GM19240 (cell line): ENCODE measurements at regions not wholly inside any gene's neighbourhood (a gene's known extent, or its start where the extent isn't known, plus 50 kb on each side); places are given as distances from the start of the nearest gene placed in this dataset.
"Not testable (repeated sequence)": the region's sequence is repeated elsewhere in the genome, so short reads cannot be mapped to it uniquely, and the experiment has no call there.

Source experiments
- DNase-seq: peaks from one replicate; pipeline ENCODE4 v3.0.0; 2011; ENCODE audit warnings: low spot score; ENCODE audit not compliant: insufficient read length

- no peak for DNase-seq
These were observed 101.1 kb downstream of the KIF4B start for GRCh38 chr5:155114655-155115054.

GRCh38 chr5:155116456-155117251, 103.1 kb downstream of the KIF4B start:
- DNase-seq: no peak

DNA sequence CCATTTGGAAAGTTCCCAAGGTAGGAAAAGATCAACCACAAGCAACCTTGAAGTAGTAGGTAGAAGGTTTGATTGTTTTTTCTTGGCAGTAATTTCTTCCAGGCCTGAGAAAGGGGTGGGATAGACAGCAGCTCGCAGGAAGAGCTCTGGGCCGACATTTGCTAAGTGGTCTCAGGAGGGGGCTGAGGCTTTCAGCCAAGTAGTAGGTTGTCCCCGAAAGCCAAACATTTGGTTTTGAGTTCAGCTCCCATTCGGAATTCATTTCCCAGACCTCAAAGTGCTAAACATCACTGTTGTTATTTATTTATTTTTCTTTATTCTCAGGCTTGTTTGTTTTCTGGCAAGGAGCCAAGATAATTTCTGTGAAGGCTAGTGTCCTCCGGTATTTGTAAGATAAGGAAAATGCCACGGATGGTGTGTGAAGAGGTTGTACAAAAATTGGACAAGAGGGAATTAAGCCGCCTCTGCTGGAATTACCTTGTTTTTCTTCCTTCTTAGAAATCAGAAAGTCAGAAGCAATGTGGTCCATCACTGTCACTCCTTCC, 112.1 kb downstream of the KIF4B start:
- DNase-seq: no peak

- no peak for DNase-seq
These were observed 113.0 kb downstream of the KIF4B start for GRCh38 chr5:155126573-155126972.

GRCh38 chr5:155127552-155127951, 114.0 kb downstream of the KIF4B start:
- DNase-seq: no peak

DNA sequence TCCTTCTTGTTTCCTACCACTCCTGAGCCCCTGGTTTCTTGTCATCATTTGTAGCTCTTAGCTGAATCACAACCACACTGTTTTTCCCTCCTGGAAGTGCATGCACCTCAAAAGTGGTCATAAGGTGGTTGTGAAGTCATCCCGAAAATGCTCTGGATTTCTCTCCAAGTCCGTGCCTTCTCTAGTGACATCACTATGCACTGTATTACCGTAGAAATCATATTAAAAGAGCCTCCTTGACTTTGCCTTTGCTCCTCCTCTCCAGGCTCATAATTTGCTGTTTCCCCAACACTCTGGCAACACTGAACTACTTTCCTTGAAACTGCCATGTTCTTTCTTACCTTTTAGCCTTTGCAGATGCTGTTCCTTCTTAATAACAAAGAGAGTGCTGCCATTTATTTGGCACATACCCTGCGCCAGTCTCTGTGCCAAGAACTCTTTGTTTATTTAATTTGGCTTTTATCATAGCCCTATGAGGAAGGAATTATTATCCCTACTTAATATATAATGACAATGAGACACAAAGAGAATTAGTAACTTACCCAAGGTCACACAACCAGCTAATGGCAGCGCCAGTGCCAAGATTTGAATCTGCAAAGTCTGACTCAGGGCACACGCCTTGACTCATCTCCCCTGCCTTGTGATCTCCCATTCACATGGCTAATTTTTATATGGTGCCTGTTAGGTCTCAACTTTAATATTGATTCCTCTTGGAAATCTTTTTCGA, 115.4 kb downstream of the KIF4B start:
- no peak for DNase-seq

GRCh38 chr5:155129513-155129880, 115.9 kb downstream of the KIF4B start:
- DNase-seq: no peak

DNA sequence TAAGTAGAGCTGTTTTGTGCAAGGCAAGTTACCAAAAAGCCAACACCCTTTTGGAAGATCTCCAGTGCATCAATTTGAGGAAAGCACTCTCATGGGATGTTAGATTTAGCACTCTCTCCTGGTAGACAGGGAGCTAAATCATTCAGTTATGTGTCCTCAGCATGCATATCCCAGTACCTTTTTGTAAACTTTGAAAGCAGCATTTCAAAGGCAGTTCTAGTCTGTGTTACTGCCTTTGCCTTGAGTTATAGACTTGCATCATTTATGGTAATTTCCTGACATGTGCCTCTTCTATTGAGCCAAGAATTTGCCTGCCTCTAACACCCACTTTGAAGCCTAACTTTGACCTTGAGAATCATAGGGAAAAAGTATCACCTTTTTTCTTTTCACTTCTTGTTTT, 120.6 kb downstream of the KIF4B start:
- DNase-seq: no peak

DNA sequence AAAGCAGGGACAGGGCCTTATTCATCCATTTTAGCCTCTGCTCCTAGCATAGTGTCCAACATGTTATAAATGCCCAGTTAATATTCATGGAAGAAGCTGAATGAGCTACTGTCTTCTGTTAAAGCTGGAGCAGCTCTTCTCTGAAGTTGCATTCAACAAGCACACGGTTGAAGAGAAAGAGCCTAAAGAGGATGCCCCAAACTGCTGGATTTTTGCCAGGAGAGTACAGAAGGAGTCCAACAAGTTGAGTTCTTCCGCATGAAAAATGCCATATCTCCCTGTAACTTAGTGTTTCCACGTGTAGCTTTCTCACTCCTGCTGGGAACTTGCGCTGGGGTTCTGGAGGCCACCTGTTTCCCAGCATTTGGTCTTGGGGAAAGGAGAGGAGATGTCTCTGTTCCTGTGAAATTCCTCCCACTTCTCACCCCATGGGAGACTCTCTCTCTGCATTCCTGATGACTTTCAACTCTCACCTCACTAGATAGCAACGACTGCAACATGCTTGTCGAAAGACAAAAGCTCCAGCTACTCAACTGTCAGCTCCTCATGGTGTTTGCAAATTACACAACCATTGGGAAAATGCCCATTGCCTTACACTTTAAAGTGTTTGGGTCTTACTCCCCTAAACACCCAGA, 122.8 kb downstream of the KIF4B start:
- DNase-seq: no peak

- no peak for DNase-seq
These were observed 124.1 kb downstream of the KIF4B start for GRCh38 chr5:155137683-155138082.

- no peak for DNase-seq
These were observed 127.1 kb downstream of the KIF4B start for GRCh38 chr5:155140646-155141045.

DNA sequence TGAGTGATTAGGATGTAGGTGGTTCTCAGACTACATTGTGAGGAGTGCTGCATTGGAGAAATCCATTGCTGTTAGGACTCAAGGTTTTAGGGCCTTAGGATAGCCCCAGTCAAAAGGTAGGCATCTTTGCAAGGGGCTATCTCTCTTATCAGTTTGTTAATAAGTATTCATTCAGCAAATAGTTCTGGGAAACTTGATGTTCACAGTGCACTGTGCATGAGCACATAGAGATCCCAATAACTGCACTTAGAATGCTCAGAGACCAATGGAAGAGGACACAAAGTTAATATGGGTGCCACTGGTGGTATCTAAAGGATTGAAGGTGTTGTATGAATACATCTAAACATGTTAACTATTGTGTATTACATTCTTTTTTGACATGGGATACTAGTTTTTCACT, 131.4 kb downstream of the KIF4B start:
- no peak for DNase-seq

DNA sequence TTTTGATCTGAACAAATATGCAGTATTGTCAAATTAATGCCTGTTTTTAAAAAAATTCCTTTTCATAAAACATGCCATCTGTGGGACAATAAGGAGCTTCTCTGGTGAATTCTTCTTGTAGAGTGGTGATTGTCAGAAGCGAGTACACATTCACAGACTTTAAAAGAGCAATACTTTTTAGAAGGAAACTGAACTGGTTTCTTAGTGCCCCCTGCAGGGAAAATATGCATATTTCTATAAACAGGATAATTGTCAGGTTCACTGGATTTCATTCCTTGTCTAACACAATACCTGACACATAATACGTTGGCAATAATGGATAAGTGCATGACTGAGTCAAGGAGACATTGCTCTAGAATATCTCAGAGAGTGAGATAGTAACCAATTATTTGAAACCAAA, 133.7 kb downstream of the KIF4B start:
- DNase-seq: no peak

GRCh38 chr5:155148694-155149093, 135.1 kb downstream of the KIF4B start:
- DNase-seq: no peak

GRCh38 chr5:155150012-155150411, 136.5 kb downstream of the KIF4B start:
- no peak for DNase-seq

GRCh38 chr5:155154973-155155372, 141.4 kb downstream of the KIF4B start:
- no peak for DNase-seq

DNA sequence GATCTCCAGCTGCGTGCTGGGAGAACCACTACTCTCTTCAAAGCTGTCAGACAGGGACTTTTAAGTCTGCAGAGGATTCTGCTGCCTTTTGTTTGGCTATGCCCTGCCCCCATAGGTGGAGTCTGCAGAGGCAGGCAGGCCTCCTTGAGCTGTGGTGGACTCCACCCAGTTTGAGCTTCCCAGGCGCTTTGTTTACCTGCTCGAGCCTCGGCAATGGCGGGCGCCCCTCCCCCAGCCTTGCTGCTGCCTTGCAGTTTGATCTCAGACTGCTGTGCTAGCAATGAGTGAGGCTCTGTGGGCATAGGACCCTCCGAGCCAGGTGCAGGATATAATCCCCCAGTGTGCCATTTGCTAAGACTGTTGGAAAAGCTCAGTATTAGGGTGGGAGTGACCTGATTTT, 149.5 kb downstream of the KIF4B start:
- not testable (repeated sequence) for DNase-seq

DNA sequence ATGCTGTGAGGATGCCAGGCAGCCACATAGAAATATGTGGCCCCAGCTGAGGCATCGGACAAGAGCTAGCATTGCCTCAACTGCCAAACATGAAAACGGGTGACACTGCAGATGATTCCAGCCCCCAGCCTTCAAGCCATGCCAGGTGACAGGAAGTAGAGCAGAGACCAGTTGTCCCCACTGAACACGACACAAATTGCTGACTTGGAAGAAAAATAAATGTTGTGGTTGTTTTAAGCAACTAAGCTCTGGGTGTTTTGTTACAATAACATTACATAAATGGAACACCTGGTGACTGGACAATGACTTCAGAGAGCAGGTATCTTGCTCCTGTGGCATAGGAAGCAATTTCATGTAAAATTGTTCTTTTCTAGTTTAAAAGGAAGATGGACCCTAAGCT, 154.2 kb downstream of the KIF4B start:
- DNase-seq: no peak

DNA sequence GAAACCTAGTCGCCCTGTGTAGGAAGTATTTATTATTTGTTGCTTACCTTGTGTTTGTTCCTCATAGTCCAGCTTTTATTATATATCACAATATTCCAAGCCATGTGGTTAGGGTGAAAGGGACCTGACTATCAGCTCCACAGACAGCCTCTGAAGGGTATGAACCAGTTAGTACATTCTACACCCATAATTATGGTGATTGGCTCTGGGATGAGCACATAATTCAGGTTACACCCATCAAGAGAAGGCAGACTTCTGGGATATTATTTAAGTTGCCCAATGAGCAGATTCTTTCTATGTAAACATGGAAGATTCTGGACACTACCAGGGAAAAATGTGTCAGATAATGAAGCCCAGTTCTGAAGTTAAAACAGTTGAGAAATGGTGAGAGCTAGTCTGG, 168.0 kb downstream of the KIF4B start:
- DNase-seq: no peak

GRCh38 chr5:155189476-155189875, 175.9 kb downstream of the KIF4B start:
- DNase-seq: no peak

DNA sequence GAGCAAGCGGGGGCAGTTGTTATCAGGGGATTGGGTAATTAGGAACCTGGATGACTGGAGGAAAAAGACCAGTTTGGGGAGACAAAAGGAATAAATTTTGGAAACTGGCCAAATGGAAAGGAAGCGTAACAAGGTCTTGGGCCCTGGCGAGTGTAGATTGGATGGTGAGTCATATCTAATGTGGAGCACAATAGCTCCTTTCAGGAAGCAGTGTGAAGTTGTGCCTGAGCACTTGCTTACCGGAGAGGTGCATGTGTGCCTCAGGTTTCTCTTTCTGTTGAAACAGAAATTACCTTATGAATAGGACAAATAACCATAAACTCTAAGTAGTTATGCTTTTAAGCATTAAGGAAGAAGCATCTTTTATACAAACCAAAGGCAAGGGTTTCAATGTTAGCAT, 176.4 kb downstream of the KIF4B start:
- DNase-seq: no peak

GRCh38 chr5:155193029-155193428, 179.5 kb downstream of the KIF4B start:
- DNase-seq: no peak
